BLaER1 treated with 17β-estradiol and CSF1 and Interleukin-3, amounts not matched to agents 10 nM and 100 nM (cell line): ENCODE measurements at regions not wholly inside any gene's neighbourhood (a gene's known extent, or its start where the extent isn't known, plus 50 kb on each side); places are given as distances from the start of the nearest gene placed in this dataset.
A peak's percentile ranks its signal among the peaks of the same experiment; 100 is the strongest.

Experiments used
- H3K27ac ChIP-seq, 11 experiments: shearing (Covaris generic); formaldehyde crosslinking; 2 replicates each; pipeline ENCODE4 v1.8.1; 2022
- H3K27me3 ChIP-seq, 11 experiments: shearing (Covaris generic); formaldehyde crosslinking; 2 replicates each; pipeline ENCODE4 v1.8.1; 2022
- H3K36me3 ChIP-seq, 11 experiments: shearing (Covaris generic); formaldehyde crosslinking; 2 replicates each; pipeline ENCODE4 v1.8.1; 2022
- H3K4me1 ChIP-seq, 10 experiments: shearing (Covaris generic); formaldehyde crosslinking; 2 replicates each; pipeline ENCODE4 v1.8.1; 2022
- H3K4me2 ChIP-seq, 11 experiments: shearing (Covaris generic); formaldehyde crosslinking; 2 replicates each; pipeline ENCODE4 v1.8.1; 2022
- H3K4me3 ChIP-seq, 10 experiments: shearing (Covaris generic); formaldehyde crosslinking; 2 replicates each; pipeline ENCODE4 v1.8.1; 2022
- H3K9ac ChIP-seq, 11 experiments: shearing (Covaris generic); formaldehyde crosslinking; 2 replicates each; pipeline ENCODE4 v1.8.1; 2022
- H3K9me3 ChIP-seq, 11 experiments: shearing (Covaris generic); formaldehyde crosslinking; replicated peaks in 1 of 11; 2 replicates each; pipeline ENCODE4 v1.8.1; 2022
- H4K20me1 ChIP-seq, 11 experiments: shearing (Covaris generic); formaldehyde crosslinking; 2 replicates each; pipeline ENCODE4 v1.8.1; 2022
- Cebpa-rat ChIP-seq, 11 experiments: shearing (Covaris generic); IDR thresholded peaks; 2 replicates each; pipeline ENCODE4 v1.8.1; 2022

DNA sequence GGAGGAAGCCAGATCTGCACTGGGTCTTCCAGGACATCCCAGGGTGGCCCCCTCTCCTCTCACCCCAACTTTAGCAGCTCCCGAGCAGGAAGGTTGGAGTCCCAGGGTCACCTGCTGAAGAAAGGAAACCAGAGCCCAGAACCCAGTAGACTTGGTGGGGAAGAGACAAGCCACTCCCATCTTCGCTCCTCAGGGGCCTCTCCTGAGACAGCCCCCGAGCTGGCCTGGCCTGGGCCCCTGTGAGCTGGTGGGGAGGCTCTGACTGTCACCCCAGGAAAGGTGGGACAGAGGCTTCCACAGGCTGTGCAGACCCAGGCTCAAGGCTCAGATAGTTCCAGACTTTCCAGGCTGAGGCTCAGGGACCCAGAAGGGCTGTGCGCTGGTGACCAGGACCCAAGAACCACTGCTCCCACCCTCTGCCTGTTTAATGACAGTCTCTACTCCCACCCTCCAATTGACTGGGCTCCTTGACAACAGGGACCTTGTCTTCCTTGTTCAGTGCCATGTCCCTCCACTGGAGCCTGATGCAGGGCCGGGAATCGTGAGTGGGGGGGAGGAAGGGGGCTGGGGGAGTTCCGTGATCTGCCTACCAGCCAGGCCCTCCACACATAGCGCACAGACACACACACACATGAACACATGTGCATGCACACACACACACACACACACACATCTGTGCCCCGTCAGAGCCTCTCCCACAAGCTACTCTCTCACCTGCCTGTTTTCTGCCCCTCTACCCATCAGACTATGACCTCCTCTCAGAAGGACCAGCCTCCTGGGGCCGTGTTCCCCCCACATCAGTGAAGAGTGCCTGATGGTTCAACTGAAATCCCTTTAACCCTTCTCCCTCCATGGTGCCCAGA lies 401.2 kb downstream of the MATN1 start:
- no peak for TF ChIP-seq Cebpa-rat (IDR thresholded peaks at IDR 0.05)
- Histone ChIP-seq H3K27me3 (peaks cover 0 to 11% (median 0%) of the 10 kb centered on the region in 11 experiments; a peak in 3 of 22 replicates), H3K4me3 (no peak overlapping the region), H3K27ac (0 out of 22 replicates have a peak overlapping the region, but pooled peaks of 1 of the 11 experiments have one; percentile 34), H3K9me3 (no peaks in the 10 kb centered on the region), H4K20me1 (peaks cover 0 to 5% (median 0%) of the 10 kb centered on the region in 11 experiments; a peak in 2 of 22 replicates), H3K9ac (peak overlapping the region in 3 of 11 experiments; percentile 22 to 38 (median 29); a peak in 3 of 22 replicates), H3K4me2 (peak overlapping the region in 8 of 11 experiments; percentile 52 to 89 (median 79); a peak in 16 of 22 replicates), H3K36me3 (no peaks in the 10 kb centered on the region), H3K4me1 (peaks cover 11 to 93% (median 81%) of the 10 kb centered on the region in 10 experiments)

DNA sequence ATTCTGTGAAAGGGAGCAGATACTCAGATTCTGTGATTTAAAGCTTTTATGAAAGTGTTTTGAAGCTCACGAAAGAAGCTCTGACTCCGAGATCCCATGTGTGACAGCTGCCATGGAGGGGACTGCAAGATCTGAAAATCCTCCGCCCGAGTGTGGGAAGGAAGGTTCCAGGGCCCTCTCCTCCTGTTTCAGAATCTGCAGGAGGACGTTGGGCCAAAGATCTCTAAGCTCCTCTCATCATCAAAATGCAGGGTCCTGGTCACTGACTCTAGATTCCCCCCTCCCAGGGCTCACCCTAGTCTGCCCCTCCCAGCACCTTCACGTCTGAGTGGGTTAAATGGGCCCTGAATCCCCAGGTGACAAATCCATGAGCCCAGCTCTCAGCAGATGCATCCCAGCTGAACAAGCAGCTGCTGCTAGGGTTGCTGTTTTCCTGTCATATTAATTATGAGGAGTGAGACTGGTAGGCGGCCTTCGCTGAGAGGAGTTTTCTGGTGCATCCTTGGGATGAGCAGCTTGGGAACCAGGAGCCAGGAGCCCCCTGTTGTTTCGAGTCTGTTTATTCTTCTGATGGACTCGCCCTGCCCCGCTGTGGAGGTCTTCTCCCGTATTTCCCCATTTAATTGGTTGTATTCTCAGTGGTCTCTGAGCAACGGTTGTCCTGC lies 402.0 kb downstream of the MATN1 start:
- no peak for TF ChIP-seq Cebpa-rat (IDR thresholded peaks at IDR 0.05)
- Histone ChIP-seq H3K27me3 (peaks cover 0 to 11% (median 0%) of the 10 kb centered on the region in 11 experiments; a peak in 3 of 22 replicates), H3K9me3 (peaks cover 0 to 4% (median 3%) of the 10 kb centered on the region in 11 experiments; a peak in 9 of 22 replicates), H3K4me2 (peak overlapping the region in 9 of 11 experiments; percentile 43 to 89 (median 76); a peak in 17 of 22 replicates), H4K20me1 (peaks cover 0 to 5% (median 0%) of the 10 kb centered on the region in 11 experiments; a peak in 2 of 22 replicates), H3K4me3 (no peak overlapping the region), H3K9ac (peak overlapping the region in 4 of 11 experiments; percentile 22 to 38 (median 28); a peak in 5 of 22 replicates), H3K4me1 (peaks cover 11 to 97% (median 86%) of the 10 kb centered on the region in 10 experiments), H3K36me3 (no peaks in the 10 kb centered on the region), H3K27ac (peak overlapping the region in 2 of 11 experiments; percentile 28 to 34; a peak in 1 of 22 replicates)

DNA sequence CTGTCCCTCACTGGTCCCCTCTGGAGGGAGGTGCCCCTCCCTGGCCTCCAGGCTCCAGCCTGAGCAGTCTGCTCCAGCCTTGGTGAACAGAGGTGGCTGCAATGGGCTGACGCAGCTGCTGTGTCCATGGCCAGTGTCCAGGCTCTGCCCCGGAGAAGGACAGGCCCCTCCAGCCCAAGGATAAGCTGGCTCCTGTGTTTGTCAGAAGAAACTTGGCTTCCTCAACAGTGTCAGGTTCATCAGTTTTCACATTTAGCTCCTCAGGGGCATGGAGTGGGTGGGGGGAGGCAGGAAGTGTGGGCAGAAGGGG lies 402.8 kb downstream of the MATN1 start:
- Histone ChIP-seq H3K4me3 (no peak overlapping the region), H3K27me3 (peaks cover 0 to 11% (median 0%) of the 10 kb centered on the region in 11 experiments; a peak in 3 of 22 replicates), H3K27ac (no peak overlapping the region), H3K9ac (peak overlapping the region in 1 of 11 experiments; percentile 16; a peak in 1 of 22 replicates), H4K20me1 (peaks cover 0 to 5% (median 0%) of the 10 kb centered on the region in 11 experiments; a peak in 2 of 22 replicates), H3K4me1 (peaks cover 11 to 100% (median 92%) of the 10 kb centered on the region in 10 experiments), H3K36me3 (no peaks in the 10 kb centered on the region), H3K4me2 (peak overlapping the region; percentile 10 to 89 (median 74); a peak in 19 of 22 replicates), H3K9me3 (peaks cover 0 to 10% (median 5%) of the 10 kb centered on the region in 11 experiments; a peak in 9 of 22 replicates)
- TF ChIP-seq Cebpa-rat (IDR thresholded peaks at IDR 0.05) = no peak

DNA sequence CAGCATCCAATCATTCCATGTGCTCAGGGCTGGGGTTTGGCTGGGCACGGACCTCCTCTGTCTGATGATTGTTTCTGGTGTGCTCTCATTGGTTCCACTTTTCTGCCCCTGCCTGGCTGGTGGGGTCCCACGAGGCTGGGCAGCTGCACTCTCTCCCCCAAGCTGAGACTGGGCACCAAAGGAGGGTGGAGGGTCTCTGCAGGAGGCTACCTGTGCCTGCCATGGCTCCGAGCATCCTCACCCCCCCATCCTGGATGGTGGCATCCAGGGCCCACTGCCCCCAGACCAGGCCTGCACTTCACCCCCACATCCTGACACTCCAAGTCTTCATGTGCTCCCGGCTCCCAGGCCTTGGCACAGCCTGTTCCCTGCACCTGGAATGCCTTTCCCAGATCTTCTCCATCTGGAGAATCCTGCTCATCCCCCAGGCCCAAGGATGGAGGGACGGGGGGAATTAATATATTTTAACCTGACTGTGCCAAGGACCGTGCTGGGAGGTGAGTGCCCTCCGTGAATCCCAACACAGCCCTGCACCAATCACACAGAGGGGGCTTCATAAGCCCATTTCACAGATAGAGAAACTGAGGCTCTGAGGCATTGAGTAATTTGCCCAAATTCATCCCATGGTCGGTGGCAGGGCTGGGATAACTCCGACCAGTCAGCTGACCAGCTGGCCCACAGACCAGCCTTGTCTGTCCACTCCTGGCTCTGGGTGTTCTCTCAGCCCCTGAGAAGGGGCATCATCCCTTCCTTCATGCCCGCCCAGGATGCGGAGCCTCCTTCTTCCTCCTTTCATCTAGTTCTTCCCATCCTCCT lies 403.4 kb downstream of the MATN1 start:
- H3K9ac ChIP-seq = peak overlapping the region in 3 of 11 experiments; percentile 9 to 16 (median 16); a peak in 1 of 22 replicates
- peaks cover 11 to 100% (median 92%) of the 10 kb centered on the region in 10 experiments for H3K4me1 ChIP-seq
- TF ChIP-seq Cebpa-rat (IDR thresholded peaks at IDR 0.05) = no peak
- no peak overlapping the region for H3K27ac ChIP-seq
- H3K4me2 ChIP-seq = peak overlapping the region; percentile 10 to 89 (median 74); a peak in 19 of 22 replicates
- H3K27me3 ChIP-seq = peaks cover 0 to 11% (median 0%) of the 10 kb centered on the region in 11 experiments; a peak in 3 of 22 replicates
- H4K20me1 ChIP-seq = peaks cover 0 to 5% (median 0%) of the 10 kb centered on the region in 11 experiments; a peak in 2 of 22 replicates
- H3K4me3 ChIP-seq = no peak overlapping the region
- H3K9me3 ChIP-seq = peaks cover 0 to 10% (median 5%) of the 10 kb centered on the region in 11 experiments; a peak in 9 of 22 replicates
- no peaks in the 10 kb centered on the region for H3K36me3 ChIP-seq

DNA sequence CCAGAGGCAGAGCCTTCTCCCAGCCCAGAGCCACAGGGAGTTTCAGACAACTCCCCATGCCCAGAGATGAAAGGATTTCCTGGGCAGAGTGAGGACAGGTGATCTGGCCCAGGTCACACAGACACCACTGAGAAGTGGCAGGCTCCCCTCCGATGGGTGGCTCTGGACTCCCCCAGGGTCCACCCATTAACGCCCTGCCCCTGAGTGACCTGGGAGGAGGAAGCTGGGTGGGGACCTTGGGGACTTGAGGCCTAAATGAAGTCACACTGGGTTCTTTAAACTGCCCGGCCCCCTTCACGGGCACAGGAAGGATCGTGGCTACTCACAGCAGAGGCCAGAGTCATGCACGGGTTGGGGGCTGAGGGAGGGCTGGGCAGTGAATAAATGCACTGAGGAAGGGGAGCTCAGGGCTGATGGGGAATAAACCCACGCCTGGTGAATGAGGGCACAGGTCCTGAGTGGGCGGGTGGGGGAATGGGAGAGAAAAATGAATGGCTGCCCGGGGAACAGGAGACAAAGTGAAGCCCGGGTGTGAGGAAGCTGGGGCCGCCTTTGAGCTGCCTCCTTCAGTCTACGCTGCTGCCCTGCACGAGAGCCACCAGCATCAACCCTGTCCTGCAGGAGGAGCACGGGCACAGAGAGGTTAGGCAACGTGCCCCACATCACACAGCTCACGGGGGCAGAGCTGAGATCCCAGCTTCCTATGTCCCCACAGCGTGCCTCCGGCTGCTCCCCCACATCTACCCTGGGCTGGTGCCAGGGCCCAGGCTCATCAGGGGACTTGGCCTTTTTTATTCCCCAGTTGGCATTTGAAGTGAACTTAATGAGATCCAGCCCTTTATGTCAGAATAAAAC lies 404.3 kb downstream of the MATN1 start:
- no peak overlapping the region for H3K27ac ChIP-seq
- TF ChIP-seq Cebpa-rat (IDR thresholded peaks at IDR 0.05) = no peak
- peak overlapping the region in 2 of 11 experiments; percentile 16 to 31; a peak in 2 of 22 replicates for H3K9ac ChIP-seq
- H3K4me1 ChIP-seq = peaks cover 11 to 99% (median 89%) of the 10 kb centered on the region in 10 experiments
- H3K36me3 ChIP-seq = no peaks in the 10 kb centered on the region
- H3K27me3 ChIP-seq = peaks cover 0 to 11% (median 0%) of the 10 kb centered on the region in 11 experiments; a peak in 3 of 22 replicates
- H3K4me3 ChIP-seq = no peak overlapping the region
- peaks cover 0 to 10% (median 5%) of the 10 kb centered on the region in 11 experiments; a peak in 9 of 22 replicates for H3K9me3 ChIP-seq
- H3K4me2 ChIP-seq = peak overlapping the region in 9 of 11 experiments; percentile 47 to 89 (median 76); a peak in 18 of 22 replicates
- H4K20me1 ChIP-seq = peaks cover 0 to 5% (median 0%) of the 10 kb centered on the region in 11 experiments; a peak in 2 of 22 replicates

DNA sequence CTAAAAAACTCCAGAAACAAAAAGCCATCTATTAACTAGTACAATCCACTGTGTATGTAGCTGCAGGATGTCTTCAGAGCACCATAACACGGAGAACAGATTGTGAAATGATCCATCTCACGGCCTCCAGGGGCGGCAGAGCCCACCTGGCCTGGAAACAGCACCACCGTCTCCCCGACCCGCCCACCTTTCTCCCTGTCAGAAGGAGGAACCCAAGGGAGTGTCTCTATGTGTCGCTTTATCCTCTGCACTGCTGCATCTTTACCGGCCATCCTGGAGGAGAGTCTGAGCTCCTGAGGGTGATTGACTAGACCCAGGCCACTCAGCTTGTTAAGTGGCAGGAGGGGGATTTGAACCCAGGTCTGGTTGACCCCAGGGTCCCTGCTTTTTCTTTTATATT lies 405.0 kb downstream of the MATN1 start:
- peaks cover 0 to 5% (median 0%) of the 10 kb centered on the region in 11 experiments; a peak in 2 of 22 replicates for H4K20me1 ChIP-seq
- H3K4me3 ChIP-seq = no peak overlapping the region
- no peaks in the 10 kb centered on the region for H3K36me3 ChIP-seq
- peak overlapping the region in 1 of 11 experiments; percentile 49; a peak in 2 of 22 replicates for H3K27ac ChIP-seq
- peak overlapping the region in 9 of 11 experiments; percentile 47 to 89 (median 76); a peak in 18 of 22 replicates for H3K4me2 ChIP-seq
- peaks cover 11 to 99% (median 88%) of the 10 kb centered on the region in 10 experiments for H3K4me1 ChIP-seq
- no peak overlapping the region; a peak in 1 of 22 replicates for H3K9ac ChIP-seq
- TF ChIP-seq Cebpa-rat (IDR thresholded peaks at IDR 0.05) = 0 out of 22 replicates have a peak, but pooled peaks of 1 of the 11 experiments have one; percentile 48
- peaks cover 0 to 10% (median 5%) of the 10 kb centered on the region in 11 experiments; a peak in 9 of 22 replicates for H3K9me3 ChIP-seq
- peaks cover 0 to 11% (median 0%) of the 10 kb centered on the region in 11 experiments; a peak in 3 of 22 replicates for H3K27me3 ChIP-seq

DNA sequence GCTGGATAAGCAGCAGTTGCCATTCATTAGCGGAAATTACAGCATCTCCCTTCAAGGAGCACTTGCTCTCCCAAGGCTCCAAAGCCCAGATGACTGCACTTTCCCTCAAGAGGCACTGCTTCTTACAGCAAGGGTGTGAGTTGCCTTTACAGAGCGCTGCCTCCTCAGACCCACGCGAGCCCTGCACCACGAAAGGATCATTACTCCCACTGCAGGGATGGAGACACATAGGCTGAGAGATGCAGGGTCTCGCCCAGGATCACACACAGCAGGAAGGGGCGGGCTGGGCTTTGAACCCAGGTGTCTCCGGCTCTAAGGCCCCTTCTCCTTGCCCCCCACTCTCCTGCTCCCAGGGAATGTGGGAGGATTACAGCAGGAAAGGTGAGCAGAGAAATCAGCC lies 405.5 kb downstream of the MATN1 start:
- H3K4me3 ChIP-seq = no peak overlapping the region
- H3K4me1 ChIP-seq = peaks cover 13 to 99% (median 91%) of the 10 kb centered on the region in 10 experiments
- H3K9ac ChIP-seq = no peak overlapping the region; a peak in 1 of 22 replicates
- H3K27ac ChIP-seq = peak overlapping the region in 3 of 11 experiments; percentile 14 to 49 (median 30); a peak in 3 of 22 replicates
- H4K20me1 ChIP-seq = peaks cover 0 to 5% (median 0%) of the 10 kb centered on the region in 11 experiments; a peak in 2 of 22 replicates
- peaks cover 0 to 11% (median 0%) of the 10 kb centered on the region in 11 experiments; a peak in 3 of 22 replicates for H3K27me3 ChIP-seq
- H3K4me2 ChIP-seq = peak overlapping the region in 8 of 11 experiments; percentile 52 to 89 (median 79); a peak in 16 of 22 replicates
- no peaks in the 10 kb centered on the region for H3K36me3 ChIP-seq
- peaks cover 0 to 10% (median 5%) of the 10 kb centered on the region in 11 experiments; a peak in 9 of 22 replicates for H3K9me3 ChIP-seq
- TF ChIP-seq Cebpa-rat (IDR thresholded peaks at IDR 0.05) = no peak
